Mucosa of stomach (tissue), 1 donor: ENCODE measurements at regions not wholly inside any gene's neighbourhood (a gene's known extent, or its start where the extent isn't known, plus 50 kb on each side); places are given as distances from the start of the nearest gene placed in this dataset.

Source experiments
- H3K27me3 ChIP-seq: one replicate; pipeline ENCODE4 v1.7.0; 2013; ENCODE audit warnings: mild to moderate bottlenecking, low read length; ENCODE audit not compliant: control insufficient read depth, insufficient read depth
- H3K36me3 ChIP-seq: one replicate; pipeline ENCODE4 v1.7.0; 2013; ENCODE audit warnings: low read length; ENCODE audit not compliant: control insufficient read depth, insufficient read depth
- H3K4me1 ChIP-seq: one replicate; pipeline ENCODE4 v1.7.0; 2013; ENCODE audit warnings: mild to moderate bottlenecking, low read length; ENCODE audit not compliant: control insufficient read depth, insufficient read depth
- H3K4me3 ChIP-seq: one replicate; pipeline ENCODE4 v1.7.0; 2013; ENCODE audit warnings: low read length
- H3K9ac ChIP-seq: one replicate; pipeline ENCODE4 v1.7.0; 2013; ENCODE audit warnings: mild to moderate bottlenecking, low read length, moderate library complexity
- H3K9me3 ChIP-seq: one replicate; pipeline ENCODE4 v1.7.0; 2013; ENCODE audit warnings: mild to moderate bottlenecking, low read length, moderate library complexity; ENCODE audit not compliant: control insufficient read depth
- donor health status: Pancreatic carcinoma.

- Histone ChIP-seq H3K9me3 (no peaks in the 10 kb centered on the region), H3K4me3 (no peak overlapping the region), H3K36me3 (no peaks in the 10 kb centered on the region), H3K4me1 (no peaks in the 10 kb centered on the region), H3K9ac (no peak overlapping the region), H3K27me3 (no peaks in the 10 kb centered on the region)
Measured at GRCh38 chr20:48313324-48313723, 514.5 kb downstream of the PREX1 start.

- no peaks in the 10 kb centered on the region for H3K36me3 ChIP-seq
- H3K9ac ChIP-seq: no peak overlapping the region
- no peaks in the 10 kb centered on the region for H3K27me3 ChIP-seq
- H3K4me1 ChIP-seq: no peaks in the 10 kb centered on the region
- no peak overlapping the region for H3K4me3 ChIP-seq
- H3K9me3 ChIP-seq: no peaks in the 10 kb centered on the region
Measured at GRCh38 chr20:48311956-48312355, 515.8 kb downstream of the PREX1 start.

GRCh38 chr20:48310305-48310704 lies 517.5 kb downstream of the PREX1 start:
- H3K9ac ChIP-seq: no peak overlapping the region
- H3K27me3 ChIP-seq: no peaks in the 10 kb centered on the region
- no peaks in the 10 kb centered on the region for H3K36me3 ChIP-seq
- no peaks in the 10 kb centered on the region for H3K9me3 ChIP-seq
- H3K4me1 ChIP-seq: no peaks in the 10 kb centered on the region
- no peak overlapping the region for H3K4me3 ChIP-seq

GRCh38 chr20:48309293-48309692 lies 518.5 kb downstream of the PREX1 start:
- no peaks in the 10 kb centered on the region for H3K36me3 ChIP-seq
- H3K4me1 ChIP-seq: no peaks in the 10 kb centered on the region
- H3K4me3 ChIP-seq: no peak overlapping the region
- no peaks in the 10 kb centered on the region for H3K9me3 ChIP-seq
- no peaks in the 10 kb centered on the region for H3K27me3 ChIP-seq
- H3K9ac ChIP-seq: no peak overlapping the region

GRCh38 chr20:48308882-48309281 lies 518.9 kb downstream of the PREX1 start:
- Histone ChIP-seq H3K4me1 (no peaks in the 10 kb centered on the region), H3K4me3 (no peak overlapping the region), H3K9ac (no peak overlapping the region), H3K27me3 (no peaks in the 10 kb centered on the region), H3K9me3 (no peaks in the 10 kb centered on the region), H3K36me3 (no peaks in the 10 kb centered on the region)

- no peaks in the 10 kb centered on the region for H3K27me3 ChIP-seq
- H3K36me3 ChIP-seq: no peaks in the 10 kb centered on the region
- no peaks in the 10 kb centered on the region for H3K9me3 ChIP-seq
- no peak overlapping the region for H3K4me3 ChIP-seq
- H3K9ac ChIP-seq: no peak overlapping the region
- H3K4me1 ChIP-seq: no peaks in the 10 kb centered on the region
Measured at GRCh38 chr20:48308232-48308781, 519.5 kb downstream of the PREX1 start.

- Histone ChIP-seq H3K4me1 (no peaks in the 10 kb centered on the region), H3K9ac (no peak overlapping the region), H3K27me3 (no peaks in the 10 kb centered on the region), H3K36me3 (no peaks in the 10 kb centered on the region), H3K4me3 (no peak overlapping the region), H3K9me3 (no peaks in the 10 kb centered on the region)
Measured at GRCh38 chr20:48307277-48307676, 520.5 kb downstream of the PREX1 start.

GRCh38 chr20:48302844-48303542 lies 517.7 kb upstream of the SULF2 start:
- Histone ChIP-seq H3K27me3 (no peaks in the 10 kb centered on the region), H3K4me3 (no peak overlapping the region), H3K9me3 (no peaks in the 10 kb centered on the region), H3K4me1 (peaks cover 6% of the 10 kb centered on the region), H3K36me3 (no peaks in the 10 kb centered on the region), H3K9ac (no peak overlapping the region)

- Histone ChIP-seq H3K9ac (no peak overlapping the region), H3K4me3 (no peak overlapping the region), H3K27me3 (no peaks in the 10 kb centered on the region), H3K4me1 (peaks cover 6% of the 10 kb centered on the region), H3K9me3 (no peaks in the 10 kb centered on the region), H3K36me3 (no peaks in the 10 kb centered on the region)
Measured at GRCh38 chr20:48302149-48302548, 516.9 kb upstream of the SULF2 start.

GRCh38 chr20:48301189-48301588 lies 515.9 kb upstream of the SULF2 start:
- no peak overlapping the region for H3K9ac ChIP-seq
- no peaks in the 10 kb centered on the region for H3K36me3 ChIP-seq
- H3K4me3 ChIP-seq: no peak overlapping the region
- H3K9me3 ChIP-seq: no peaks in the 10 kb centered on the region
- peaks cover 6% of the 10 kb centered on the region for H3K4me1 ChIP-seq
- H3K27me3 ChIP-seq: no peaks in the 10 kb centered on the region

GRCh38 chr20:48300529-48300928 lies 515.2 kb upstream of the SULF2 start:
- no peaks in the 10 kb centered on the region for H3K27me3 ChIP-seq
- H3K9me3 ChIP-seq: no peaks in the 10 kb centered on the region
- no peak overlapping the region for H3K4me3 ChIP-seq
- H3K9ac ChIP-seq: no peak overlapping the region
- no peaks in the 10 kb centered on the region for H3K36me3 ChIP-seq
- peaks cover 6% of the 10 kb centered on the region for H3K4me1 ChIP-seq

- peaks cover 6% of the 10 kb centered on the region for H3K4me1 ChIP-seq
- H3K27me3 ChIP-seq: no peaks in the 10 kb centered on the region
- no peaks in the 10 kb centered on the region for H3K9me3 ChIP-seq
- H3K4me3 ChIP-seq: no peak overlapping the region
- H3K9ac ChIP-seq: no peak overlapping the region
- H3K36me3 ChIP-seq: no peaks in the 10 kb centered on the region
Measured at GRCh38 chr20:48298851-48299484, 513.7 kb upstream of the SULF2 start.
